ENCODE measurements at regions not wholly inside any gene's neighbourhood (a gene's known extent, or its start where the extent isn't known, plus 50 kb on each side); places are given as distances from the start of the nearest gene placed in this dataset.

- H3K27ac Mint-ChIP-seq = no peak overlapping the region
- no peaks in the 10 kb centered on the region for H3K36me3 Mint-ChIP-seq
- DNase-seq (no peak), ATAC-seq (no peak)
- peaks cover 11% of the 10 kb centered on the region for H3K27me3 Mint-ChIP-seq
- H3K4me1 Mint-ChIP-seq = no peaks in the 10 kb centered on the region
- H3K4me3 Mint-ChIP-seq = no peak overlapping the region
- CTCF ChIA-PET = no interaction called here
- H3K9me3 Mint-ChIP-seq (ENCODE audit: low read depth) = no peaks in the 10 kb centered on the region
Observed at GRCh38 chr14:58954052-58954451, 234.4 kb upstream of the DAAM1 start.

DNA sequence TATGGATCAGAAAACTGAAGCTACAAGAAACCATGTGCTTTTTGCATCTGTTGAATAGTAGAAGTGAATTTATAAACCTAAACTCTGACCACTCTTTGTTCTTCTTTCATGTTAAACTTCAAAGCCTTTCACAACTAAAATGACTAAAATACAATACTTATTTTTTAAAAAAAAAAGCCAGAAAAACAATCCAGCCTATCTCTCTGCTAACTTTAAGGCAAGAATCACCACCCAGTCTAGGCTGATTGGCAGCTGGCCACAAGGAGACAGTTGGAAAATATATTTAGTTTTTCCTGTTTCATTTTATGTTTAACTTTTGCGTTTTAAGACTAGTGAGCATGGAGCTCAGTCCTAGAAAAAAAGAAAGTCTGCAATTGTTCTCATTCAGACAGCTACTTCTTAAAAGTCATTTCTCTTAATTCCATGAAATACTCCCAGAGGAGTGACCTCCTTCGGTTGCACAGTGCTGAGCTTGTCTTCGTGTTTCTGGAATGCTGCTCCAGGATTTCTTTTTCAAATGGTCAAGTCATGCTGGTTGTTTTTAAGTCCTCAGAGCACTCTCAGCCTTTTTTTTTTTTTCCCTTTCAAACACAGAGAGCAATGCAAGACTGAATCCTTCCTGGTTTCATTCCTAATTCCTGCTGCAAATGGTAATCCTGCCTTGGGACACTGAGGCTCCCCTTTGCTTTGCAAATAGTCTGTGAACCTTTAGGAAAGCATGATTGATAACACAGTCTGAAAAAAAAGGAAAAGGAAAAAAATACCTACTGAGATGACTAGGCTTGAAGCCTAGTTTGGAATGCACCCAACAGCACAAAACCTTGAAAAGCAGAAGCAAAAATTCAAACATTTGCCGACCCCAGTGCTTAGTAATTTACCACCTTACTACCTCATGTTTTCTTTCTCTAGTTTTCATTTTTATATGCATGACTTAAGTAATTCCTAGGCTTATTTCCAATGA is 233.3 kb upstream of the DAAM1 start:
- no peak overlapping the region for H3K4me3 Mint-ChIP-seq
- H3K27ac Mint-ChIP-seq = no peak overlapping the region
- DNase-seq = no peak
- no peaks in the 10 kb centered on the region for H3K36me3 Mint-ChIP-seq
- H3K4me1 Mint-ChIP-seq = no peaks in the 10 kb centered on the region
- no peaks in the 10 kb centered on the region for H3K9me3 Mint-ChIP-seq (ENCODE audit: low read depth)
- CTCF ChIA-PET = no interaction called here
- ATAC-seq = no peak
- peaks cover 10% of the 10 kb centered on the region for H3K27me3 Mint-ChIP-seq

DNA sequence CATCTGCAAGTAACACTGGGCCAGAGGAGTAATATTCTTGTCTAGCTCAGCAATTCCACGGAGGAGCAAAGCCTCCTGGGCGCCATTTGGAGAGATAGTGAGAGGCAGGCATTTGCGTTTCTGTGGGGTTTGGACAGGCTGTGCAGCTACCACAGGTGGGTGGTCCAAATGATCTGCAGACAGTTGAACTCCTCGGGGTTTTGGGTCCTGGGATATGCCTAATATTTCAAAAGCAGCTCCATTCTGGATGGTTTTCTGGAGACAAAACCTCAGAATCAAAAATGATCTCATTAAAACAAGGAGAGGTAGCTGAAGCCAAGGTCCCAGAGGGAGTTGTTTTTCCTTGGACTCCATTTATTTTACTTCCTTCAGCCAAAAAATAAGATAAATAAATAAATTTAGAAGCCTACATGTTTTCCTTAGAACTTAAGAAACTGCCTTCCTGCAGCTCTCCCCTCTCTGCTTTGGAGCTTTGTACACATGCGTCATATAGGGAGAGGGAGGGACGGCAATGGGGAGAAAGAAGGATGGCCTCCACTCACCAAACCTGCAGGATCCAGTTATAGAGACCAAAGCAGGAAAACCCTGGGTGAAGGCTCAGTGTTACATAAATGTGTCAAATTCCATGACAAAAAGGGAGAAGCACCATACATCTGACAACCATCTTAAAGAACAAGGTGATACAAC is 227.3 kb upstream of the DAAM1 start:
- H3K27ac Mint-ChIP-seq = no peak overlapping the region
- DNase-seq (no peak), ATAC-seq (no peak)
- H3K9me3 Mint-ChIP-seq (ENCODE audit: low read depth) = no peaks in the 10 kb centered on the region
- H3K4me1 Mint-ChIP-seq = no peaks in the 10 kb centered on the region
- CTCF ChIA-PET = no interaction called here
- H3K36me3 Mint-ChIP-seq = no peaks in the 10 kb centered on the region
- no peaks in the 10 kb centered on the region for H3K27me3 Mint-ChIP-seq
- no peak overlapping the region for H3K4me3 Mint-ChIP-seq

DNA sequence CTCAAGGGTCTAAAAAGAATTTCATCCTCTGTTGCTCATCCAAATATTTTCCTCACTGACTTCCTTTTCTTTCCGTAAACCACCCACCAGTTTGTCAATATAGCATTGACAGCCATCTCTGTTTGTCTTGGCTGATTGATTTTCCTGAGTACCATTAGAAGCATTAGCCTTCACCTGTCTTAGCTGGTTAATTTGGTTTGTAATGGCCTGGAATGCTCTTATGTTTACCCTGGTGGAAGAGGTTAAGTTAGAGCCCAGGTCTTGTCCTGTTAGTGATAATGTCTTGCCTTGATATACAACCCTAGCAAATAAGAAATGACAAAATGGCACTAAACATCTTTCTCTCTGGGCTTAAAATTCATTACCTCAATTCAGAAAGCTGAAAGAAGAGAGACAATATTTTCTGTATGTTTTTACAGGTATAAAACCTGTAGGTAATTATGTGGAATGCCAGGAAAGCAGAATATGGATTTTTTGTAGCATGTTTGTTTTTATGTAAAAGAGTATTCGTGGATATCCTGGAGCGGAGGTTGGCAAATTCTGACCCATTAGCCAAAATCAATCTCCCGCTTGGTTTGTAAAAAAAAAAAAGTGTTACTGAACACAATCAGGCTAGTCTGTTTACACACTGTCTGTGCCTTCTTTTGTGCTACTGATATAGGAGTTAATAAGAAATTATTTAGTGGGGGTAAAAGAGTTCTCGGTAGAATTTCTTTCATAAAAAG is 224.4 kb upstream of the DAAM1 start:
- DNase-seq (no peak), ATAC-seq (no peak)
- H3K36me3 Mint-ChIP-seq = no peaks in the 10 kb centered on the region
- H3K9me3 Mint-ChIP-seq (ENCODE audit: low read depth) = no peaks in the 10 kb centered on the region
- H3K27me3 Mint-ChIP-seq = no peaks in the 10 kb centered on the region
- CTCF ChIA-PET = no interaction called here
- H3K4me1 Mint-ChIP-seq = no peaks in the 10 kb centered on the region
- no peak overlapping the region for H3K4me3 Mint-ChIP-seq
- H3K27ac Mint-ChIP-seq = no peak overlapping the region

DNA sequence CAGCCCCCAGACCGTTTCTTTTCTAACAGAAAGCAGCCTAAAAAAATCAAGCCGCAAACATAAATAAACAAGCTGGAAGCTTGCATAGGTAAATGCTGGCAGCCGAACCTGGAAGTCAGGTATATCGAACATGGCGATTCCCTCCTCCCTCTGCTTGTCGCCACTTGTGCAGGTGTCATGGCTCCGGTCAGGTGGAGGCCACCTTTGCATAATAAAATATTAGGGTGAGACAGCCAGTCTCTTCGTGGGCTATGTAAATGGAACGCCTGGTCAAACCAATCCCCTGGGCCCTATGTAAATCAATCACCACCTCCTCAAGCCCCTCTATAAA is 223.9 kb upstream of the DAAM1 start:
- no peak overlapping the region for H3K27ac Mint-ChIP-seq
- H3K36me3 Mint-ChIP-seq = no peaks in the 10 kb centered on the region
- H3K4me1 Mint-ChIP-seq = no peaks in the 10 kb centered on the region
- H3K4me3 Mint-ChIP-seq = no peak overlapping the region
- ATAC-seq (no peak), DNase-seq (no peak)
- H3K9me3 Mint-ChIP-seq (ENCODE audit: low read depth) = no peaks in the 10 kb centered on the region
- CTCF ChIA-PET = no interaction called here
- no peaks in the 10 kb centered on the region for H3K27me3 Mint-ChIP-seq

DNA sequence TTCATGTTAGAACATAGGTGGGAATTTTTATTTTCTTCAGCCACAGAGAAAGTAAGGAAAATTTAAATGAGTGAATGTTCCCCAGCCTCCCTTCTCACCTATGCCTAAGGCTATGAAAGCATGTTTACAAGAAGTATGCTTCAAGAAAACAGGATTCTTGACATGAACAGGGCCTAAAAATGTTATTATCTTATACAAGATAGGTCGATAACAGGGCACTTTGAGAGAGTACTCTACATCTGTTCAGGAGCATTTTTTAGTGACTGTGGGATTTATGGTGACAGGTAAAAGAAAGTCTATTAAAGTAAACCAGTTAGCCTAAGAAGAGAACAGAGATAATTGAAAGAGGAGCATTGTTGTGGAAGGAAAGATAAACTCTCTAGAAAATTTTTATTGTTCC is 222.9 kb upstream of the DAAM1 start:
- CTCF ChIA-PET = no interaction called here
- no peaks in the 10 kb centered on the region for H3K27me3 Mint-ChIP-seq
- ATAC-seq = no peak
- no peak overlapping the region for H3K27ac Mint-ChIP-seq
- H3K4me1 Mint-ChIP-seq = no peaks in the 10 kb centered on the region
- H3K4me3 Mint-ChIP-seq = no peak overlapping the region
- H3K36me3 Mint-ChIP-seq = no peaks in the 10 kb centered on the region
- no peak for DNase-seq
- no peaks in the 10 kb centered on the region for H3K9me3 Mint-ChIP-seq (ENCODE audit: low read depth)

DNA sequence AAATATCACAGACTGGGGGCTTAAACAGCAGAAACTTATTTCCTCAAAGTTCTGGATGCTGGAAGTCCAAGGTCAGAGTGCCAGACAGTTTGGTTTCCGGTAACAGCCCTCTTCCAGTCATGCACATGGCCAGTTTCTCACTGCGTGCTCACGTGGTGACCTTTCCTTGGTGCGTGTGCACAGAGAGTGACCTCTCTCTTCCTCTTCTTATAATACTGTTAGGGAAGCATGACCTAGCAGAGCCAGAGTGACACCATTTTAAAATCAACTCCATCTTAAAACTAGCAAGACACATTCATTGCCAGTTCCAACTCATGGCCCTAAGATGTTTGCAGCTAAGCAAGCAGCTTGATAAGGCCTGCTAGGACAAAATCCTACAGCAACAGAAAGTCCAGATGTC is 221.5 kb upstream of the DAAM1 start:
- H3K4me3 Mint-ChIP-seq = no peak overlapping the region
- no peak for DNase-seq
- CTCF ChIA-PET = no interaction called here

DNA sequence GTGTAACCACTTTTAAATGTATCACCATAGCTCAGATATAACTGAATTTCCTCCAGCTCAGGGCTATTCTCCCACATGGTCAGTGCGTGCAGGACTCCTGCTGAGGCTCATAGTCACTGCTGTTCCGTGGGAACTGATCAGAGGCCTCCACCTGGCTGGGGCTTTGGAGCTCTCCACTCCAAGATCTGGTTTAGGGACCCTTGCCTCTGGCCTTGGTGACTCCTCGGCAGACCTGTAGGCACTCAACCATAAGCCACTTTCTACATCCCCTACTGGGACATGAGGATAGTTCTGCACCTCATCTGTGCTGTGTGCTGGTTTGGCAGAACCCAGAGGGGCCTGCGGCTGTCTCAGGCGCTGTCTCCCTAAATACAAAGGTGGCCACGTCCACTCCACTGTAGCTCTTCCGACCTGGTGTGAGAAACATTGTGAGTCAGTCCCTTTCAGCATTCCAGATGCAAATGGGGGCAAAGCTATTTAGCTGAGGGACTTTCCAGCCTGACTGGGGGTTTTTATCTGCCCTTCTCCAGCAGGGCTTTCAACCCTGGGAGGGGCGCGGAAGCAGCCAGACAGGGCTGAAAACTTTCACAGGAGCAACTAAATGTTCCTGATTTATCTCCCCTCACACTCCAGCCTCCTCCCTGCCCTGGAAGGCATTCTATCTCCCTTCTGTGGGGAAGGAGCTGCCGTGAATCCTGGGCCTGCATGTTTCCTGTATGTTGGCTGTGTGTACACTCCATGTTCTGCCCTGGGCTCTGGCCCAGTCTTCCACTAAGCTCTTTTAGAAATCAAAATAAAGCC is 218.3 kb upstream of the DAAM1 start:
- CTCF ChIA-PET = no interaction called here
- no peak for ATAC-seq
- no peak overlapping the region for H3K4me3 Mint-ChIP-seq

More for the DNA sequence above, 221.5 kb upstream of the DAAM1 start:
- no peaks in the 10 kb centered on the region for H3K4me1 Mint-ChIP-seq
- H3K27ac Mint-ChIP-seq = no peak overlapping the region
- no peaks in the 10 kb centered on the region for H3K27me3 Mint-ChIP-seq
- H3K9me3 Mint-ChIP-seq (ENCODE audit: low read depth) = no peaks in the 10 kb centered on the region
- ATAC-seq = no peak
- no peaks in the 10 kb centered on the region for H3K36me3 Mint-ChIP-seq

GRCh38 chr14:58972233-58973017 is 216.0 kb upstream of the DAAM1 start:
- CTCF ChIA-PET = interaction anchor here (0.6 kb wide), 1 partner anchor 691 kb away, joined by 3 read pairs; no protein-coding TSS in a partner anchor
- H3K27ac Mint-ChIP-seq = no peak overlapping the region
- DNase-seq (no peak), ATAC-seq (no peak)
- H3K4me3 Mint-ChIP-seq = no peak overlapping the region
- H3K4me1 Mint-ChIP-seq = no peaks in the 10 kb centered on the region
- H3K9me3 Mint-ChIP-seq (ENCODE audit: low read depth) = no peaks in the 10 kb centered on the region
- no peaks in the 10 kb centered on the region for H3K36me3 Mint-ChIP-seq
- no peaks in the 10 kb centered on the region for H3K27me3 Mint-ChIP-seq

More for the DNA sequence above, 218.3 kb upstream of the DAAM1 start:
- DNase-seq = no peak
- Mint-ChIP-seq H3K36me3 (no peaks in the 10 kb centered on the region), H3K27ac (no peak overlapping the region), H3K9me3 (ENCODE audit: low read depth) (no peaks in the 10 kb centered on the region), H3K27me3 (no peaks in the 10 kb centered on the region), H3K4me1 (no peaks in the 10 kb centered on the region)

- ATAC-seq (no peak), DNase-seq (no peak)
- H3K9me3 Mint-ChIP-seq (ENCODE audit: low read depth) = no peaks in the 10 kb centered on the region
- H3K36me3 Mint-ChIP-seq = no peaks in the 10 kb centered on the region
- H3K4me1 Mint-ChIP-seq = no peaks in the 10 kb centered on the region
- no peaks in the 10 kb centered on the region for H3K27me3 Mint-ChIP-seq
- no peak overlapping the region for H3K4me3 Mint-ChIP-seq
- H3K27ac Mint-ChIP-seq = no peak overlapping the region
- CTCF ChIA-PET = no interaction called here
Observed at GRCh38 chr14:58977366-58977765, 211.1 kb upstream of the DAAM1 start.

GRCh38 chr14:58978343-58978742 is 210.1 kb upstream of the DAAM1 start:
- Mint-ChIP-seq H3K4me1 (no peaks in the 10 kb centered on the region), H3K27me3 (no peaks in the 10 kb centered on the region), H3K27ac (no peak overlapping the region), H3K4me3 (no peak overlapping the region), H3K9me3 (ENCODE audit: low read depth) (no peaks in the 10 kb centered on the region), H3K36me3 (no peaks in the 10 kb centered on the region)
- ATAC-seq = no peak
- DNase-seq = no peak
- CTCF ChIA-PET = no interaction called here

GRCh38 chr14:58979325-58979724 is 209.1 kb upstream of the DAAM1 start:
- Mint-ChIP-seq H3K36me3 (no peaks in the 10 kb centered on the region), H3K27me3 (no peaks in the 10 kb centered on the region), H3K4me3 (no peak overlapping the region), H3K4me1 (no peaks in the 10 kb centered on the region), H3K9me3 (ENCODE audit: low read depth) (no peaks in the 10 kb centered on the region), H3K27ac (no peak overlapping the region)
- ATAC-seq (no peak), DNase-seq (no peak)
- CTCF ChIA-PET = no interaction called here

DNA sequence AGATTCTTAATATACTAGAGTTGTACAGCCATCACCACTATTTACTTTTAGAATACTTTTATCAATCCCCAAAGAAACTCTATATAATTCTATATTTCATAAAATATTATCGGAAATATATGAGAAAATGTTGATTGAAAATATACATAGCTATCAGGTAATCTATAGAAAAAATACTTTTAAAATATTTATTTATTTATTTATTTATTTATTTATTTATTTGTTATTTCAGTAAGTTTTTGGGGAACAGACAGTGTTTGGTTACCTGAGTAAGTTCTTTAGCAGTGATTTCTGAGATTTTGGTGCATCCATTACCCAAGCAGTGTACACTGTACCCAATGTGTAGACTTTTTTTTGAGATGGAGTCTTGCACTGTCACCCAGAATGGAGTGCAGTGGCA is 206.6 kb upstream of the DAAM1 start:
- CTCF ChIA-PET = no interaction called here
- Mint-ChIP-seq H3K9me3 (ENCODE audit: low read depth) (no peaks in the 10 kb centered on the region), H3K27ac (no peak overlapping the region), H3K36me3 (no peaks in the 10 kb centered on the region), H3K4me1 (no peaks in the 10 kb centered on the region), H3K4me3 (no peak overlapping the region), H3K27me3 (no peaks in the 10 kb centered on the region)
- DNase-seq (no peak), ATAC-seq (no peak)

Data from activated CD8-positive, alpha-beta memory T cell treated with anti-CD3 and anti-CD28 coated beads, Interleukin-2, amount 10 ng/mL, durations not matched to agents 7 days and 5 days (primary cell).